SK-N-SH treated with all-trans-retinoic acid at 6 μM for 48 hours (cell line): ENCODE measurements at regions not wholly inside any gene's neighbourhood (a gene's known extent, or its start where the extent isn't known, plus 50 kb on each side); places are given as distances from the start of the nearest gene placed in this dataset.

Experiments
- BACH2 ChIP-seq: fragments of 250-450 bp; sonication (Bioruptor Pico); IDR thresholded peaks from 2 replicates; pipeline ENCODE4 v1.9.0; 2021; ENCODE audit warnings: mild to moderate bottlenecking, borderline replicate concordance
- GLIS3 ChIP-seq: fragments of 250-450 bp; sonication (Bioruptor Pico); IDR thresholded peaks from 2 replicates; pipeline ENCODE4 v1.5.0; 2020; ENCODE audit warnings: mild to moderate bottlenecking, moderate library complexity
- PATZ1 ChIP-seq: fragments of 250-450 bp; sonication (Bioruptor Pico); IDR thresholded peaks from 2 replicates; pipeline ENCODE4 v1.8.0; 2020; ENCODE audit warnings: mild to moderate bottlenecking, moderate library complexity, borderline replicate concordance
- PPARA ChIP-seq: fragments of 250-450 bp; sonication (Bioruptor Pico); IDR thresholded peaks from 2 replicates; pipeline ENCODE4 v1.5.0; 2020; ENCODE audit warnings: mild to moderate bottlenecking, borderline replicate concordance
- RARB ChIP-seq: fragments of 250-450 bp; sonication (Bioruptor Pico); IDR thresholded peaks from 2 replicates; pipeline ENCODE4 v1.8.0; 2021; ENCODE audit warnings: mild to moderate bottlenecking, moderate library complexity
- TCF4 ChIP-seq: fragments of 250-450 bp; sonication (Bioruptor Pico); IDR thresholded peaks from 2 replicates; pipeline ENCODE4 v1.8.0; 2021; ENCODE audit warnings: mild to moderate bottlenecking, moderate library complexity, borderline replicate concordance
- ZFP30 ChIP-seq: fragments of 450-650 bp; formaldehyde crosslinking; IDR thresholded peaks from 2 replicates; pipeline ENCODE4 v1.5.0; 2022; ENCODE audit warnings: mild to moderate bottlenecking, moderate library complexity

DNA sequence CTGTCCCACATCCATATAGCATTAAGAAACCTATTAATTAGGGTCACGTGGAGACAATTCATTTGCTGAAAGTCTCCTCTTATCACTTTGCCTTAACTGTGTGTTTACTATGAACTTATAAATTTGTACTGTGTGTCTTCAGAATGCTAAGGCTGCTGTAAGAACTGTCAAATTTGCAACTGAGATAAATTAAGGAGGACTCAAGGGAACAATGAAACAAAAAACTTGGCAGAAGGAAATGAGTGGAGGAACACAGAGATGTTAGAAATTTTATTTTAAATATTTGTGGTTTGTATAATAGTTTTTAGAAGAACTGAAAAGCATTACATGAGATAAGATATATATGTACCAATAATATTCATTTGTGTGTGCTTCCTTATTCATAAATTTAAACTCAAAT lies 1005.3 kb upstream of the SORCS1 start:
- TF ChIP-seq PATZ1 (CRISPR knock-in tag) (no peak), ZFP30 (CRISPR knock-in tag) (no peak), GLIS3 (CRISPR knock-in tag) (no peak), PPARA (CRISPR knock-in tag) (no peak), TCF4 (CRISPR knock-in tag) (no peak), RARB (CRISPR knock-in tag) (no peak), BACH2 (CRISPR knock-in tag) (no peak)
